WERI-Rb-1 (cell line): ENCODE measurements at regions not wholly inside any gene's neighbourhood (a gene's known extent, or its start where the extent isn't known, plus 50 kb on each side); places are given as distances from the start of the nearest gene placed in this dataset.

Source experiments
- DNase-seq: peaks from one replicate; pipeline ENCODE4 v3.0.0-alpha.2; 2020
- H3K27ac ChIP-seq: fragments of 250-450 bp; sonication (Bioruptor Pico); 2 replicates; pipeline ENCODE4 v1.5.1; 2020; ENCODE audit warnings: mild to moderate bottlenecking, moderate library complexity
- H3K27me3 ChIP-seq: fragments of 250-450 bp; sonication (Bioruptor Pico); 2 replicates; pipeline ENCODE4 v1.5.1; 2021; ENCODE audit warnings: mild to moderate bottlenecking, low read depth, moderate library complexity; ENCODE audit not compliant: insufficient read depth, severe bottlenecking
- H3K36me3 ChIP-seq: fragments of 250-450 bp; sonication (Bioruptor Pico); 2 replicates; pipeline ENCODE4 v1.5.1; 2020; ENCODE audit warnings: mild to moderate bottlenecking, moderate library complexity
- H3K4me3 ChIP-seq: 2 replicates; pipeline ENCODE4 v1.5.1; 2011; ENCODE audit warnings: low read depth, mild to moderate bottlenecking, control low read depth, low read length
- H3K9me3 ChIP-seq: fragments of 250-450 bp; sonication (Bioruptor Pico); 2 replicates; pipeline ENCODE4 v1.5.1; 2021; ENCODE audit warnings: mild to moderate bottlenecking, moderate library complexity; ENCODE audit not compliant: severe bottlenecking
- CTCF ChIP-seq: IDR thresholded peaks from 2 replicates; pipeline ENCODE4 v1.5.1; 2011; ENCODE audit warnings: low read depth, mild to moderate bottlenecking, control low read depth, inconsistent platforms, low read length

GRCh38 chr19:33953592-33953991, 156.9 kb downstream of the KCTD15 start:
- Histone ChIP-seq H3K27ac (no peak overlapping the region), H3K36me3 (no peaks in the 10 kb centered on the region), H3K4me3 (no peak overlapping the region), H3K9me3 (no peaks in the 10 kb centered on the region), H3K27me3 (no peaks in the 10 kb centered on the region)
- no peak for DNase-seq
- 0 out of 2 replicates have a peak, but pooled peaks have one; percentile 9 for TF ChIP-seq CTCF

DNA sequence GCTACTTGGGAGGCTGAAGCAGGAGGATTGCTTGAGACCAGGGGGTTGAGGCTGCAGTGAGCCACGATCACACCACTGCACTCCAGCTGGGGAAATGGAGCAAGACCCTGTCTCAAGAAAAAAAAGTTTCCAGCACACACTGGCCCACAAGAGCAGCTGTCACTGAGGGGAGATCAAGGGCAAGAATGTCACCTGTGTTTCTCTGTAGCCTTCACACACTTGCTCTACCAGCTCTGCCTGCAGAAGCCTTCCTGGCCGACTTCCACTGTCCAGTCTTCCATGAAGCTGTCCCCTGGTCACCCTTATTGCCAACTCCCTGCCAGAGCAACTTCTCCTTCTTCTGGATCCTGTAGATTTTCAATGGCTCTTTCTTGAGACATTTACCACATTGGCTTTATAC, 158.0 kb downstream of the KCTD15 start:
- H3K27ac ChIP-seq, result no peak overlapping the region
- H3K27me3 ChIP-seq, result no peaks in the 10 kb centered on the region
- H3K36me3 ChIP-seq, result no peaks in the 10 kb centered on the region
- DNase-seq, result no peak
- no peak for TF ChIP-seq CTCF
- H3K9me3 ChIP-seq, result no peaks in the 10 kb centered on the region
- no peak overlapping the region for H3K4me3 ChIP-seq

DNA sequence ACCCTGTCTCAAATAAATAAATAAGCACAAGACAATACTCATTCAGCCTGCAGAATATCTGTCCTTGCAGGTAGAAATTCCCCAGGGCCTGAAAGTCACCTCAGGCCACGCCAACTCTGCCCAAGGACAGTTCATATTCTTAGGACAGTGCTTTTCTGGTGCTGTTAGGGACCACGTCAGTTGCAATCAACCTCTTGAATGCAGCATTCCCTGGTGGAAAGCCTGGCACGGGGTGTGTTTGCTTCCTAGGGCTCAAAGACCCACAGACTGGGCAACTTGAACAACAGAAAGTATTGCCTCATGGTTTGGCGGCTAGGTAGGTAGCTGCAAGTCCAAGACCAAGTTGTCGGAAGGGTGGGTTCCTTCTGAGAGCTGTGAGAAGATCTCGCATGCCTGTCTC, 160.3 kb downstream of the KCTD15 start:
- no peak for TF ChIP-seq CTCF
- Histone ChIP-seq H3K27me3 (no peaks in the 10 kb centered on the region), H3K4me3 (no peak overlapping the region), H3K27ac (no peak overlapping the region), H3K36me3 (no peaks in the 10 kb centered on the region), H3K9me3 (no peaks in the 10 kb centered on the region)
- no peak for DNase-seq

DNA sequence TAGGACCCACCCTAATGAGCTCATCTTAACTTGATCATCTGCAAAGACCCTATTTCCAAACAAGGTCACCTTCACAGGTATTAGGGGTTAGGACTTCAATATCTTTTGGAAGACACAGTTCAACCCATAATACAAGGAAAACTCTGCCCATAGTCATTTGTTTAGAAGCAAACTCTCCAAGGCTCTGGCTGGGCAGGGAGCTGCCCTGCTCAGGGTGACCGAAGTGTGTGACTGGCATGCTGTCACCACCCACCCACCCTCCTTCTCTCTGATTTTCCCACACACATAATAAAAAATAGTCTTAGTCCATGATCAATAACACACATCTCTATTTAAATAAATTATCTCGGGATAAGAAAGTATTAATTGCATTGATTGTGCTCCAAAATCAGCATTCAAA, 161.1 kb downstream of the KCTD15 start:
- TF ChIP-seq CTCF, result no peak
- Histone ChIP-seq H3K27me3 (no peaks in the 10 kb centered on the region), H3K4me3 (no peak overlapping the region), H3K9me3 (no peaks in the 10 kb centered on the region), H3K36me3 (no peaks in the 10 kb centered on the region), H3K27ac (no peak overlapping the region)
- no peak for DNase-seq

DNA sequence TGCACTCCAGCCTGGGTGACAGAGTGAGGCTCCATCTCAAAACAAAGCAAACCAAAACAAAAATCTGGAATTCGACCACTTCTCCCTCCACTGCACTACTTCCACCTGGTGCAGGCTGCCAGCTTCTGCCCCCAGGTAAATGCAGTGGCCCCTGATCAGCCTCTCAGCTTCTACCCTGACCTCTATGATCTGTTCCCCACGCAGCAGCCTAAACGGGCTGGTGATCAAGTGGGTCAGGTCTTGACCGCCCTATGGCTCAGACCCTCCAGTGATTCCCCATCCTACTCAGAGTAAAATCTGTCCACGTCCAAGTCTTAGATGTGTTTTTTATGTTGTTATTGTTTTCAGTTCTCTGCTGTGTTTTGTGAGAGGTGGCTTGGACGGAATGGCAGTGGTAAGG, 163.9 kb downstream of the KCTD15 start:
- Histone ChIP-seq H3K9me3 (no peaks in the 10 kb centered on the region), H3K27me3 (no peaks in the 10 kb centered on the region), H3K36me3 (no peaks in the 10 kb centered on the region), H3K27ac (no peak overlapping the region), H3K4me3 (no peak overlapping the region)
- no peak for TF ChIP-seq CTCF
- no peak for DNase-seq

GRCh38 chr19:33962161-33962560, 165.5 kb downstream of the KCTD15 start:
- DNase-seq, result no peak
- TF ChIP-seq CTCF, result no peak
- Histone ChIP-seq H3K4me3 (no peak overlapping the region), H3K9me3 (peaks cover 2% of the 10 kb centered on the region), H3K27me3 (no peaks in the 10 kb centered on the region), H3K27ac (no peak overlapping the region), H3K36me3 (no peaks in the 10 kb centered on the region)
